ENCODE measurements at regions not wholly inside any gene's neighbourhood (a gene's known extent, or its start where the extent isn't known, plus 50 kb on each side); places are given as distances from the start of the nearest gene placed in this dataset.

DNA sequence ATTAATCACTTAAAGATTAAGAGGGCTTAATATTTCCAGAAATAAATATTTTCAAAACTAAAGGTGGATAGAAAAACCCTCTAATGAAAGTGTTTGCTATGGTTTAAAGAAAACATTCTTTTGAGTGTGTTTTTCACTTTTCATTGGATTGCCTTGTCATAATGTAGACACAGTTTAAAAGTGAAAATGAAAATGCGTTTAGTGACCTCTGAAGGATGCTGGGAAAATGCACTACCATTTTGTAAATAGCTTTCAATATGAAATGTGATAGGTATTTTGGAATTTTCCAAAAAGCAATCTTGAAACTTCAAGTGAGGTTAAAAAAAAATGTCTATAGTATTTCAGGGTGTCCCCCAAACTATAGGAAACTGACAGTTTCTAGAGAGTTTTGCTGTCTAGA lies 642.2 kb downstream of the C4orf33 start:
- no CpG with 5 or more reads among the region's 1 CpG for WGBS, 2 experiments (ENCODE audit: extremely low coverage in 2 of 2, insufficient read length in 1 of 2)
- DNase-seq (no peak), ATAC-seq (ENCODE audit: low read depth) (no peak)
- dilution Hi-C loops (cut with HindIII; ENCODE audit: low sequenced_read_pairs, unreplicated experiment) (no loop called here), in situ Hi-C loops (cut with MboI; ENCODE audit: low sequenced_read_pairs) (no loop called here), intact Hi-C loops (cut with micrococcal nuclease) (no loop called here)
- H4K8ac ChIP-seq (ENCODE audit: low read depth in 2 of 2, low read length in 2 of 2) = no peak overlapping the region
- no peaks in the 10 kb centered on the region for H3K9me1 ChIP-seq (ENCODE audit: insufficient read depth, low read length)
- no peak overlapping the region for H2BK20ac ChIP-seq (ENCODE audit: low read depth, low read length)
- H2BK120ac ChIP-seq (ENCODE audit: low read depth, low read length) = no peak overlapping the region
- H2AK5ac ChIP-seq (ENCODE audit: low read depth, low read length) = no peak overlapping the region
- no peak overlapping the region for H3K4ac ChIP-seq (ENCODE audit: low read depth, low read length)
- H3K4me2 ChIP-seq (ENCODE audit: low read depth, low read length) = no peak overlapping the region
- no peaks in the 10 kb centered on the region for H3K36me3 ChIP-seq (ENCODE audit: control insufficient read depth, insufficient read depth, low read length)
- H2AFZ ChIP-seq (replicated peaks; ENCODE audit: low read length, poor library complexity) = no peak overlapping the region
- no peaks in the 10 kb centered on the region for H4K20me1 ChIP-seq (ENCODE audit: insufficient read depth, low read length)
- no peak overlapping the region for H3K14ac ChIP-seq (replicated peaks; ENCODE audit: low read depth, low read length)
- H2BK15ac ChIP-seq (ENCODE audit: low read depth, low read length) = no peak overlapping the region
- CTCF ChIA-PET = no interaction called here
- BruUV-seq (replicated peaks) = no TSS peak
- H3K79me1 ChIP-seq (ENCODE audit: low read depth in 1 of 2, low read length in 2 of 2) = no peaks in the 10 kb centered on the region
- H3K9ac ChIP-seq (ENCODE audit: low read depth, low read length) = no peak overlapping the region
- H2BK5ac ChIP-seq (ENCODE audit: low read depth, low read length, poor library complexity, severe bottlenecking) = no peak overlapping the region
- no peak overlapping the region for H3K4me3 ChIP-seq (ENCODE audit: insufficient read depth, low read depth, low read length)
- H3K56ac ChIP-seq (ENCODE audit: extremely low read depth, insufficient read depth, low read length) = no peak overlapping the region
- H3K4me1 ChIP-seq (ENCODE audit: control insufficient read depth, insufficient read depth, low read length) = no peaks in the 10 kb centered on the region
- TF ChIP-seq RFX5 (IDR thresholded peaks at IDR 0.05; ENCODE audit: low read depth, low read length) (no peak), CHD1 (IDR thresholded peaks at IDR 0.05; ENCODE audit: low read depth, low read length) (no peak), RCOR1 (IDR thresholded peaks at IDR 0.05; ENCODE audit: insufficient replicate concordance, low read length) (no peak), FOS (IDR thresholded peaks at IDR 0.05; ENCODE audit: low read depth, low read length) (no peak), CEBPB (IDR thresholded peaks at IDR 0.05; ENCODE audit: low read depth, low read length) (no peak), RAD21 (IDR thresholded peaks at IDR 0.05; ENCODE audit: low read length) (no peak), MXI1 (IDR thresholded peaks at IDR 0.05; ENCODE audit: borderline replicate concordance, low read depth, low read length) (no peak), BHLHE40 (IDR thresholded peaks at IDR 0.05; ENCODE audit: low read depth, low read length) (no peak), SMC3 (IDR thresholded peaks at IDR 0.05; ENCODE audit: low read depth, low read length) (no peak), POLR2A (IDR thresholded peaks at IDR 0.05; ENCODE audit: low read depth, low read length) (no peak), NFE2L2 (IDR thresholded peaks at IDR 0.05; ENCODE audit: low read depth, low read length) (no peak)
- TF ChIP-seq, protein P1, sequence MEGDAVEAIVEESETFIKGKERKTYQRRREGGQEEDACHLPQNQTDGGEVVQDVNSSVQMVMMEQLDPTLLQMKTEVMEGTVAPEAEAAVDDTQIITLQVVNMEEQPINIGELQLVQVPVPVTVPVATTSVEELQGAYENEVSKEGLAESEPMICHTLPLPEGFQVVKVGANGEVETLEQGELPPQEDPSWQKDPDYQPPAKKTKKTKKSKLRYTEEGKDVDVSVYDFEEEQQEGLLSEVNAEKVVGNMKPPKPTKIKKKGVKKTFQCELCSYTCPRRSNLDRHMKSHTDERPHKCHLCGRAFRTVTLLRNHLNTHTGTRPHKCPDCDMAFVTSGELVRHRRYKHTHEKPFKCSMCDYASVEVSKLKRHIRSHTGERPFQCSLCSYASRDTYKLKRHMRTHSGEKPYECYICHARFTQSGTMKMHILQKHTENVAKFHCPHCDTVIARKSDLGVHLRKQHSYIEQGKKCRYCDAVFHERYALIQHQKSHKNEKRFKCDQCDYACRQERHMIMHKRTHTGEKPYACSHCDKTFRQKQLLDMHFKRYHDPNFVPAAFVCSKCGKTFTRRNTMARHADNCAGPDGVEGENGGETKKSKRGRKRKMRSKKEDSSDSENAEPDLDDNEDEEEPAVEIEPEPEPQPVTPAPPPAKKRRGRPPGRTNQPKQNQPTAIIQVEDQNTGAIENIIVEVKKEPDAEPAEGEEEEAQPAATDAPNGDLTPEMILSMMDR (conservative IDR thresholded peaks at IDR 0.05; ENCODE audit: low read depth, low read length) = no peak
- TF ChIP-seq, protein P2, sequence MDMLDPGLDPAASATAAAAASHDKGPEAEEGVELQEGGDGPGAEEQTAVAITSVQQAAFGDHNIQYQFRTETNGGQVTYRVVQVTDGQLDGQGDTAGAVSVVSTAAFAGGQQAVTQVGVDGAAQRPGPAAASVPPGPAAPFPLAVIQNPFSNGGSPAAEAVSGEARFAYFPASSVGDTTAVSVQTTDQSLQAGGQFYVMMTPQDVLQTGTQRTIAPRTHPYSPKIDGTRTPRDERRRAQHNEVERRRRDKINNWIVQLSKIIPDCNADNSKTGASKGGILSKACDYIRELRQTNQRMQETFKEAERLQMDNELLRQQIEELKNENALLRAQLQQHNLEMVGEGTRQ (IDR thresholded peaks at IDR 0.05; ENCODE audit: low read depth, low read length) = no peak
- TF ChIP-seq, protein P3, sequence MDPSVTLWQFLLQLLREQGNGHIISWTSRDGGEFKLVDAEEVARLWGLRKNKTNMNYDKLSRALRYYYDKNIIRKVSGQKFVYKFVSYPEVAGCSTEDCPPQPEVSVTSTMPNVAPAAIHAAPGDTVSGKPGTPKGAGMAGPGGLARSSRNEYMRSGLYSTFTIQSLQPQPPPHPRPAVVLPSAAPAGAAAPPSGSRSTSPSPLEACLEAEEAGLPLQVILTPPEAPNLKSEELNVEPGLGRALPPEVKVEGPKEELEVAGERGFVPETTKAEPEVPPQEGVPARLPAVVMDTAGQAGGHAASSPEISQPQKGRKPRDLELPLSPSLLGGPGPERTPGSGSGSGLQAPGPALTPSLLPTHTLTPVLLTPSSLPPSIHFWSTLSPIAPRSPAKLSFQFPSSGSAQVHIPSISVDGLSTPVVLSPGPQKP (IDR thresholded peaks at IDR 0.05; ENCODE audit: borderline replicate concordance, low read depth, low read length) = no peak
- no peak overlapping the region for H2AK9ac ChIP-seq (replicated peaks; ENCODE audit: low read depth, low read length, poor library complexity)
- H4K91ac ChIP-seq (ENCODE audit: insufficient read depth, low read depth, low read length) = no peak overlapping the region
- H3K27ac ChIP-seq (ENCODE audit: insufficient read depth, low read length) = no peak overlapping the region
- no peak overlapping the region for H3K18ac ChIP-seq (ENCODE audit: low read depth, low read length)
- no peaks in the 10 kb centered on the region for H3K27me3 ChIP-seq (ENCODE audit: control insufficient read depth, insufficient read depth, low read length)
- H3K9me3 ChIP-seq (ENCODE audit: control insufficient read depth, insufficient read depth, low read length) = no peaks in the 10 kb centered on the region
- H4K5ac ChIP-seq (ENCODE audit: low read depth, low read length) = no peak overlapping the region
- no peak overlapping the region for H3K23ac ChIP-seq (ENCODE audit: low read depth, low read length)
- POLR2A ChIA-PET (ENCODE audit: unreplicated experiment) = no interaction called here

All from IMR-90 (cell line).